CD4-positive, alpha-beta memory T cell (primary cell): ENCODE measurements at regions not wholly inside any gene's neighbourhood (a gene's known extent, or its start where the extent isn't known, plus 50 kb on each side); places are given as distances from the start of the nearest gene placed in this dataset.
A peak's percentile ranks its signal among the peaks of the same experiment; 100 is the strongest.
"Not testable (repeated sequence)": the region's sequence is repeated elsewhere in the genome, so short reads cannot be mapped to it uniquely, and the experiment has no call there.

Experiments
- CTCF ChIA-PET: fragments of 350-600 bp; sonication (Branson Sonifier 250); formaldehyde crosslinking; loops from one replicate; lab custom pipeline; 2021; ENCODE audit warnings: inconsistent platforms; ENCODE audit not compliant: partially characterized antibody; lab: Charles Lee
- POLR2A ChIA-PET: fragments of 350-600 bp; sonication (Branson Sonifier 250); formaldehyde crosslinking; loops from one replicate; lab custom pipeline; 2021; ENCODE audit not compliant: partially characterized antibody; lab: Charles Lee
- DNase-seq, 5 donors: peaks; one replicate each; pipeline versions ENCODE4 v3.0.0 to v3.0.0-alpha.2; 2020 to 2022; ENCODE audit warnings: mixed read lengths in 1 of 5
- H3K27ac ChIP-seq: one replicate; pipeline ENCODE4 v1.7.0; 2013; ENCODE audit warnings: low read depth, low read length
- H3K27me3 ChIP-seq: 2 replicates; pipeline ENCODE4 v1.7.0; 2013; ENCODE audit warnings: mild to moderate bottlenecking, low read length, moderate library complexity; ENCODE audit not compliant: insufficient read depth
- H3K36me3 ChIP-seq: 2 replicates; pipeline ENCODE4 v1.7.0; 2013; ENCODE audit warnings: mild to moderate bottlenecking, low read length, moderate library complexity; ENCODE audit not compliant: insufficient read depth
- H3K4me1 ChIP-seq: 2 replicates; pipeline ENCODE4 v1.7.0; 2013; ENCODE audit warnings: mild to moderate bottlenecking, low read length, moderate library complexity; ENCODE audit not compliant: insufficient read depth
- H3K4me3 ChIP-seq, 2 donors: one replicate each; pipeline ENCODE4 v1.7.0; 2013; ENCODE audit warnings: low read length in 2 of 2, mild to moderate bottlenecking in 1 of 2
- H3K9me3 ChIP-seq, 2 donors: one replicate each; pipeline ENCODE4 v1.7.0; 2013; ENCODE audit warnings: low read length in 2 of 2, control low read depth in 1 of 2; ENCODE audit not compliant: control insufficient read depth in 1 of 2
- H3K27ac Mint-ChIP-seq, 7 donors: one replicate each; pipeline ENCODE4 v1.8.0; 2020 to 2021; ENCODE audit warnings: mixed read lengths in 7 of 7, mild to moderate bottlenecking in 6 of 7, inconsistent platforms in 3 of 7, moderate library complexity in 3 of 7
- H3K27me3 Mint-ChIP-seq, 2 donors: one replicate each; pipeline ENCODE4 v1.8.0; 2020 to 2021; ENCODE audit warnings: mixed read lengths in 2 of 2
- H3K36me3 Mint-ChIP-seq, 2 donors: one replicate each; pipeline ENCODE4 v1.8.0; 2020 to 2021; ENCODE audit warnings: mixed read lengths in 2 of 2, inconsistent platforms in 1 of 2, mild to moderate bottlenecking in 1 of 2
- H3K4me1 Mint-ChIP-seq, 4 donors: one replicate each; pipeline ENCODE4 v1.8.0; 2020 to 2021; ENCODE audit warnings: mixed read lengths in 4 of 4, mild to moderate bottlenecking in 1 of 4
- H3K4me3 Mint-ChIP-seq, 8 donors: one replicate each; pipeline ENCODE4 v1.8.0; 2020 to 2021; ENCODE audit warnings: mixed read lengths in 8 of 8, mild to moderate bottlenecking in 7 of 8, moderate library complexity in 6 of 8, inconsistent platforms in 3 of 8
- H3K9me3 Mint-ChIP-seq, 8 donors: one replicate each; pipeline ENCODE4 v1.8.0; 2020 to 2021; ENCODE audit warnings: mixed read lengths in 8 of 8, mild to moderate bottlenecking in 5 of 8, inconsistent platforms in 3 of 8, moderate library complexity in 1 of 8
- intact Hi-C: fragments of 100-400 bp; cut with micrococcal nuclease; formaldehyde crosslinking; loops from one replicate; pipeline ENCODE4 v1.15.1; 2023

GRCh38 chr4:106551724-106552123 lies 183.1 kb upstream of the GIMD1 start:
- no peaks in the 10 kb centered on the region for H3K27me3 Mint-ChIP-seq
- Histone ChIP-seq H3K4me1 (no peaks in the 10 kb centered on the region), H3K4me3 (no peak overlapping the region), H3K9me3 (no peaks in the 10 kb centered on the region), H3K27me3 (no peaks in the 10 kb centered on the region), H3K27ac (no peak overlapping the region), H3K36me3 (no peaks in the 10 kb centered on the region)
- H3K4me3 Mint-ChIP-seq, result no peak overlapping the region
- no peak overlapping the region for H3K27ac Mint-ChIP-seq
- no peaks in the 10 kb centered on the region for H3K4me1 Mint-ChIP-seq
- peaks cover 0 to 14% (median 9%) of the 10 kb centered on the region in 8 donors for H3K9me3 Mint-ChIP-seq
- H3K36me3 Mint-ChIP-seq, result no peaks in the 10 kb centered on the region
- DNase-seq, result no peak
- ChIA-PET POLR2A (no interaction called here), CTCF (no interaction called here)
- intact Hi-C loops, result no loop called here

- Mint-ChIP-seq H3K27ac (no peak overlapping the region), H3K36me3 (no peaks in the 10 kb centered on the region), H3K9me3 (peaks cover 0 to 14% (median 9%) of the 10 kb centered on the region in 8 donors), H3K4me1 (no peaks in the 10 kb centered on the region), H3K4me3 (no peak overlapping the region), H3K27me3 (no peaks in the 10 kb centered on the region)
- ChIA-PET POLR2A (no interaction called here), CTCF (no interaction called here)
- Histone ChIP-seq H3K27ac (no peak overlapping the region), H3K36me3 (no peaks in the 10 kb centered on the region), H3K9me3 (no peaks in the 10 kb centered on the region), H3K4me1 (no peaks in the 10 kb centered on the region), H3K27me3 (no peaks in the 10 kb centered on the region), H3K4me3 (no peak overlapping the region)
- DNase-seq, result no peak
- intact Hi-C loops, result no loop called here
These were observed 180.0 kb upstream of the GIMD1 start for GRCh38 chr4:106548446-106549044.

- H3K9me3 Mint-ChIP-seq, result peaks cover 0 to 10% (median 3%) of the 10 kb centered on the region in 8 donors
- peaks cover 0 to 2% of the 10 kb centered on the region in 2 donors for H3K27me3 Mint-ChIP-seq
- Histone ChIP-seq H3K9me3 (no peaks in the 10 kb centered on the region), H3K4me1 (no peaks in the 10 kb centered on the region), H3K36me3 (no peaks in the 10 kb centered on the region), H3K4me3 (no peak overlapping the region), H3K27me3 (no peaks in the 10 kb centered on the region), H3K27ac (no peak overlapping the region)
- no peak for DNase-seq
- intact Hi-C loops, result no loop called here
- H3K4me3 Mint-ChIP-seq, result no peak overlapping the region
- no peak overlapping the region for H3K27ac Mint-ChIP-seq
- ChIA-PET CTCF (no interaction called here), POLR2A (no interaction called here)
- no peaks in the 10 kb centered on the region for H3K4me1 Mint-ChIP-seq
- no peaks in the 10 kb centered on the region for H3K36me3 Mint-ChIP-seq
These were observed 177.8 kb upstream of the GIMD1 start for GRCh38 chr4:106546370-106546769.

- H3K4me3 ChIP-seq, H3K27me3 Mint-ChIP-seq, CTCF ChIA-PET, H3K4me1 ChIP-seq, H3K36me3 Mint-ChIP-seq, H3K4me1 Mint-ChIP-seq, H3K9me3 ChIP-seq, intact Hi-C loops, DNase-seq, H3K27ac ChIP-seq, H3K27me3 ChIP-seq, POLR2A ChIA-PET, H3K36me3 ChIP-seq, H3K27ac Mint-ChIP-seq, H3K4me3 Mint-ChIP-seq: not testable (repeated sequence)
- H3K9me3 Mint-ChIP-seq, result peaks cover 0 to 16% (median 6%) of the 10 kb centered on the region in 8 donors
These were observed 174.0 kb upstream of the GIMD1 start for GRCh38 chr4:106542609-106543008.

- DNase-seq, result no peak
- ChIA-PET CTCF (no interaction called here), POLR2A (no interaction called here)
- peaks cover 0 to 2% of the 10 kb centered on the region in 2 donors for H3K27me3 Mint-ChIP-seq
- no peak overlapping the region for H3K27ac ChIP-seq
- H3K27me3 ChIP-seq, result no peaks in the 10 kb centered on the region
- H3K36me3 Mint-ChIP-seq, result no peaks in the 10 kb centered on the region
- H3K4me1 ChIP-seq, result no peaks in the 10 kb centered on the region
- intact Hi-C loops, result no loop called here
- no peak overlapping the region for H3K4me3 ChIP-seq
- no peaks in the 10 kb centered on the region for H3K9me3 ChIP-seq
- no peaks in the 10 kb centered on the region for H3K36me3 ChIP-seq
- H3K9me3 Mint-ChIP-seq, result peaks cover 0 to 20% (median 8%) of the 10 kb centered on the region in 8 donors
- no peak overlapping the region for H3K4me3 Mint-ChIP-seq
- no peaks in the 10 kb centered on the region for H3K4me1 Mint-ChIP-seq
- no peak overlapping the region for H3K27ac Mint-ChIP-seq
These were observed 172.7 kb upstream of the GIMD1 start for GRCh38 chr4:106541253-106541652.

GRCh38 chr4:106530821-106531220 lies 162.2 kb upstream of the GIMD1 start:
- no peak overlapping the region for H3K4me3 Mint-ChIP-seq
- Histone ChIP-seq H3K4me3 (no peak overlapping the region), H3K36me3 (no peaks in the 10 kb centered on the region), H3K4me1 (no peaks in the 10 kb centered on the region), H3K27me3 (no peaks in the 10 kb centered on the region), H3K9me3 (no peaks in the 10 kb centered on the region), H3K27ac (no peak overlapping the region)
- ChIA-PET CTCF (no interaction called here), POLR2A (no interaction called here)
- H3K9me3 Mint-ChIP-seq, result peaks cover 0 to 6% (median under 1%) of the 10 kb centered on the region in 8 donors
- no peaks in the 10 kb centered on the region for H3K4me1 Mint-ChIP-seq
- H3K36me3 Mint-ChIP-seq, result no peaks in the 10 kb centered on the region
- intact Hi-C loops, result no loop called here
- DNase-seq, result no peak
- no peak overlapping the region for H3K27ac Mint-ChIP-seq
- H3K27me3 Mint-ChIP-seq, result no peaks in the 10 kb centered on the region

GRCh38 chr4:106530024-106530361 lies 161.4 kb upstream of the GIMD1 start:
- no peaks in the 10 kb centered on the region for H3K9me3 ChIP-seq
- H3K27ac ChIP-seq, result no peak overlapping the region
- H3K4me3 Mint-ChIP-seq, result no peak overlapping the region
- no peak overlapping the region for H3K4me3 ChIP-seq
- intact Hi-C loops, result no loop called here
- H3K27me3 ChIP-seq, result no peaks in the 10 kb centered on the region
- H3K36me3 Mint-ChIP-seq, result no peaks in the 10 kb centered on the region
- H3K27ac Mint-ChIP-seq, result peak overlapping the region in 1 of 7 donors; percentile 14
- no peaks in the 10 kb centered on the region for H3K27me3 Mint-ChIP-seq
- no peaks in the 10 kb centered on the region for H3K36me3 ChIP-seq
- ChIA-PET POLR2A (no interaction called here), CTCF (no interaction called here)
- no peaks in the 10 kb centered on the region for H3K4me1 ChIP-seq
- H3K9me3 Mint-ChIP-seq, result peaks cover 0 to 6% (median 0%) of the 10 kb centered on the region in 8 donors
- no peak for DNase-seq
- no peaks in the 10 kb centered on the region for H3K4me1 Mint-ChIP-seq
